HepG2 (cell line): ENCODE measurements at regions not wholly inside any gene's neighbourhood (a gene's known extent, or its start where the extent isn't known, plus 50 kb on each side); places are given as distances from the start of the nearest gene placed in this dataset.

Experiments
- ATAC-seq: fragments of 200-7000 bp; cut with Tn5 transposase; 3 replicates; pipeline ENCODE4 v1.9.1; 2020; ENCODE audit warnings: mild to moderate bottlenecking, moderate library complexity
- BruUV-seq: library from RNA; stranded (reverse); fragments of 400-500 nt; replicated peaks from 2 replicates; lab custom pipeline; 2021; lab: Mats Ljungman, UMichigan
- CTCF ChIA-PET: fragments of 300-600 bp; formaldehyde crosslinking; extraction: SDS; loops from one replicate; lab custom pipeline; 2021; ENCODE audit warnings: low total read pairs, inconsistent platforms, low intra/inter-chr PET ratio; lab: Yijun Ruan, JAX
- POLR2A ChIA-PET: fragments of 350-600 bp; sonication (Branson Sonifier 250); formaldehyde crosslinking; loops from one replicate; lab custom pipeline; 2020; ENCODE audit warnings: antibody characterized with exemption, inconsistent platforms; lab: Yijun Ruan, JAX
- DNase-seq: peaks from one replicate; pipeline ENCODE4 v3.0.0-alpha.2; 2015; ENCODE audit warnings: low spot score
- FAIRE-seq: peaks from 3 replicates; lab custom pipeline; 2011; peaks lifted over from hg19 to GRCh38; lab: Jason Lieb, UNC
- H2AFZ ChIP-seq: one replicate; pipeline ENCODE4 v1.6.1; 2011; ENCODE audit warnings: low read length, inconsistent platforms
- H3K27ac ChIP-seq: fragments of 300-600 bp; 3 replicates; pipeline ENCODE4 v1.8.0; 2011; ENCODE audit warnings: mixed run types, mild to moderate bottlenecking, mixed read lengths, low read length, inconsistent platforms; ENCODE audit not compliant: insufficient read depth; ENCODE audit errors: extremely low read length
- H3K27me3 ChIP-seq, 2 experiments: fragments of 200-600 bp in 1 of 2; 2 replicates in 1 of 2; 3 replicates in 1 of 2; pipeline versions ENCODE4 v1.6.0 to v1.8.0; 2011; ENCODE audit warnings: low read length in 2 of 2, mild to moderate bottlenecking in 2 of 2, moderate library complexity in 2 of 2, inconsistent platforms in 1 of 2; ENCODE audit not compliant: insufficient read depth in 2 of 2, control insufficient read depth in 1 of 2
- H3K36me3 ChIP-seq, 2 experiments: fragments of 200-600 bp in 1 of 2; replicated peaks in 1 of 2; 2 replicates in 1 of 2; 3 replicates in 1 of 2; pipeline versions ENCODE4 v1.5.1 to v1.8.0; 2011; ENCODE audit warnings: low read length in 2 of 2, inconsistent platforms in 1 of 2; ENCODE audit not compliant: insufficient read depth in 2 of 2, control insufficient read depth in 1 of 2
- H3K4me1 ChIP-seq: 2 replicates; pipeline ENCODE4 v1.5.1; 2012; ENCODE audit warnings: low read length, inconsistent platforms; ENCODE audit not compliant: insufficient read depth
- H3K4me2 ChIP-seq: 2 replicates; pipeline ENCODE4 v1.6.0; 2011; ENCODE audit warnings: low read depth, low read length, inconsistent platforms
- H3K4me3 ChIP-seq, 3 experiments: fragments of 200-600 bp in 1 of 3; sonication (generic), shearing (Covaris generic) in 1 of 3; replicated peaks in 1 of 3; 2 replicates each; pipeline ENCODE4 v1.5.1; 2011 to 2016; ENCODE audit warnings: low read length in 3 of 3, inconsistent platforms in 2 of 3, low read depth in 2 of 3, mild to moderate bottlenecking in 2 of 3, control low read depth in 1 of 3, mixed read lengths in 1 of 3; ENCODE audit not compliant: insufficient read depth in 1 of 3
- H3K79me2 ChIP-seq: one replicate; pipeline ENCODE4 v1.6.1; 2011; ENCODE audit warnings: low read length, inconsistent platforms; ENCODE audit not compliant: insufficient read depth
- H3K9ac ChIP-seq: 2 replicates; pipeline ENCODE4 v1.6.0; 2011; ENCODE audit warnings: mild to moderate bottlenecking, low read depth, low read length, inconsistent platforms; ENCODE audit not compliant: insufficient read depth
- H3K9me3 ChIP-seq: 2 replicates; pipeline ENCODE4 v1.5.1; 2012; ENCODE audit warnings: mild to moderate bottlenecking, low read length
- H4K20me1 ChIP-seq: 2 replicates; pipeline ENCODE4 v1.6.0; 2011; ENCODE audit warnings: inconsistent platforms, mild to moderate bottlenecking, low read length, moderate library complexity; ENCODE audit not compliant: insufficient read depth
- ESRRA ChIP-seq: sonication (generic); formaldehyde crosslinking; IDR thresholded peaks from 2 replicates; pipeline ENCODE4 v1.5.1; 2020; ENCODE audit warnings: mild to moderate bottlenecking, low read depth, missing genetic modification reagents
- FOXA1 ChIP-seq, 2 experiments: fragments of 450-650 bp in 1 of 2; sonication (generic) in 1 of 2; formaldehyde crosslinking in 1 of 2; IDR thresholded peaks; 2 replicates each; pipeline versions ENCODE4 v1.4.0 to v1.6.1; 2016 to 2020; ENCODE audit warnings: missing genetic modification reagents in 1 of 2
- JUN ChIP-seq: sonication (generic); formaldehyde crosslinking; IDR thresholded peaks from 2 replicates; pipeline ENCODE4 v1.4.0; 2020; ENCODE audit warnings: mild to moderate bottlenecking, missing genetic modification reagents
- KDM1A ChIP-seq: IDR thresholded peaks from 2 replicates; pipeline ENCODE4 v1.6.1; 2016; ENCODE audit warnings: missing compliant biosample characterization
- MLLT10 ChIP-seq: sonication (generic); formaldehyde crosslinking; IDR thresholded peaks from 2 replicates; pipeline ENCODE4 v1.4.0; 2020; ENCODE audit warnings: missing genetic modification reagents
- SCMH1 ChIP-seq: sonication (generic); formaldehyde crosslinking; IDR thresholded peaks from 2 replicates; pipeline ENCODE4 v1.9.0; 2021; ENCODE audit warnings: missing genetic modification reagents, mild to moderate bottlenecking, borderline replicate concordance
- THAP9 ChIP-seq: sonication (generic); formaldehyde crosslinking; IDR thresholded peaks from 2 replicates; pipeline ENCODE4; 2020; ENCODE audit warnings: missing genetic modification reagents, mild to moderate bottlenecking, borderline replicate concordance
- ZBTB37 ChIP-seq: sonication (generic); formaldehyde crosslinking; IDR thresholded peaks from 2 replicates; pipeline ENCODE4 v1.4.0; 2020; ENCODE audit warnings: mild to moderate bottlenecking, missing genetic modification reagents
- ZBTB49 ChIP-seq: sonication (generic); formaldehyde crosslinking; IDR thresholded peaks from 2 replicates; pipeline ENCODE4 v1.4.0; 2020; ENCODE audit warnings: missing genetic modification reagents, borderline replicate concordance
- ZFP62 ChIP-seq: sonication (generic); formaldehyde crosslinking; IDR thresholded peaks from 2 replicates; pipeline ENCODE4 v1.4.0; 2020; ENCODE audit warnings: missing genetic modification reagents
- ZMYM4 ChIP-seq: sonication (generic); formaldehyde crosslinking; IDR thresholded peaks from 2 replicates; pipeline ENCODE4 v1.8.1; 2023; ENCODE audit warnings: mild to moderate bottlenecking, missing genetic modification reagents
- ZNF253 ChIP-seq: sonication (generic); formaldehyde crosslinking; IDR thresholded peaks from 2 replicates; pipeline ENCODE4 v1.8.0; 2022; ENCODE audit warnings: mild to moderate bottlenecking, missing genetic modification reagents, borderline replicate concordance
- ZNF567 ChIP-seq: sonication (generic); formaldehyde crosslinking; IDR thresholded peaks from 2 replicates; pipeline ENCODE4 v1.8.1; 2023; ENCODE audit warnings: mild to moderate bottlenecking, missing genetic modification reagents, borderline replicate concordance
- ZNF569 ChIP-seq: sonication (generic); formaldehyde crosslinking; IDR thresholded peaks from 2 replicates; pipeline ENCODE4 v1.5.0; 2020; ENCODE audit warnings: mild to moderate bottlenecking, missing genetic modification reagents, moderate library complexity, borderline replicate concordance
- ZNF792 ChIP-seq: IDR thresholded peaks from 2 replicates; pipeline ENCODE4 v1.6.1; 2016
- in situ Hi-C: cut with HindIII; loops from 2 replicates; pipeline ENCODE4 v1.10.0; 2017; ENCODE audit warnings: low pct_unique_long_range_greater_than_20kb; ENCODE audit not compliant: extremely low pct_ligation_motif_present
- intact Hi-C: fragments of 100-400 bp; cut with micrococcal nuclease; formaldehyde crosslinking; loops from one replicate; pipeline ENCODE4 v1.10.0; 2022; ENCODE audit not compliant: unreplicated experiment

GRCh38 chr7:138276891-138277290, 183.2 kb upstream of the TRIM24 start:
- Histone ChIP-seq H3K9me3 (no peaks in the 10 kb centered on the region), H3K79me2 (no peaks in the 10 kb centered on the region), H3K27me3 (no peaks in the 10 kb centered on the region), H4K20me1 (no peaks in the 10 kb centered on the region), H3K36me3 (no peaks in the 10 kb centered on the region), H3K4me2 (no peak overlapping the region), H3K9ac (no peak overlapping the region), H2AFZ (no peak overlapping the region), H3K27ac (no peak overlapping the region), H3K4me3 (no peak overlapping the region), H3K4me1 (no peaks in the 10 kb centered on the region)
- ChIA-PET CTCF (no interaction called here), POLR2A (interaction anchor here (1.5 kb wide), 1 partner anchor 8 kb away, joined by 3 read pairs; no protein-coding TSS in a partner anchor)
- intact Hi-C loops (no loop called here), in situ Hi-C loops (no loop called here)
- ATAC-seq, result no peak
- no peak for FAIRE-seq
- no TSS peak for BruUV-seq
- no peak for DNase-seq
- TF ChIP-seq ESRRA (CRISPR knock-in tag) (no peak), MLLT10 (CRISPR knock-in tag) (no peak), ZMYM4 (CRISPR knock-in tag) (no peak), ZFP62 (CRISPR knock-in tag) (no peak), JUN (CRISPR knock-in tag) (no peak), FOXA1 (IDR thresholded peaks at IDR 0.05) (no peak), FOXA1 (CRISPR knock-in tag; IDR thresholded peaks at IDR 0.05) (no peak), KDM1A (CRISPR knock-in tag) (no peak), SCMH1 (CRISPR knock-in tag) (no peak), THAP9 (CRISPR knock-in tag) (no peak), ZBTB49 (CRISPR knock-in tag) (no peak), ZNF253 (CRISPR knock-in tag) (no peak), ZNF567 (CRISPR knock-in tag) (no peak), ZBTB37 (CRISPR knock-in tag) (no peak), ZNF792 (CRISPR knock-in tag) (no peak), ZNF569 (CRISPR knock-in tag) (no peak)
